GM19035 (cell line): ENCODE measurements at regions not wholly inside any gene's neighbourhood (a gene's known extent, or its start where the extent isn't known, plus 50 kb on each side); places are given as distances from the start of the nearest gene placed in this dataset.

Experiments used
- ATAC-seq: cut with Tn5 transposase; IDR thresholded peaks from one replicate; pipeline ENCODE4 v1.9.1; 2021; ENCODE audit not compliant: unreplicated experiment

DNA sequence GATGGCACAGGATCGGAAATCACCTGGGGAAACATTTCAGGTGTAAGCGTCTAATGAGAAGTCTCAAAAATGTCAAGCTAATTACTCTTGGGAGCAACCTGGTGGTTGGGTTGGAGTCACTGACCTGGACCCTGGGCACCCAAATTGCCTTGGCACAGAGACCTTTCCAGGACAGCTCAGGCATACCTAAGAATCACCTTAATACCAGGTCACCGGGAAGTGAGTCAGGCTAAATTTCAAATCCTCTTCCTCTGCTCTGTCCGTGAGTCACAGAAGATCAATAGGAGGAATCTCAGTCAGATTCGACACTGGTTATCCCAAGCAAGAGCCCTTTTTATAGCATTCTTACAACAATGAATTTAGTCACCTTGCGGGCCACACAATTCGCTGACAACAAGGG, 179.6 kb upstream of the CAMK1G start:
- no peak for ATAC-seq

GRCh38 chr1:209404577-209404976, 178.9 kb upstream of the CAMK1G start:
- no peak for ATAC-seq

- ATAC-seq, result no peak
Observed at GRCh38 chr1:209405183-209405814, 178.2 kb upstream of the CAMK1G start.

DNA sequence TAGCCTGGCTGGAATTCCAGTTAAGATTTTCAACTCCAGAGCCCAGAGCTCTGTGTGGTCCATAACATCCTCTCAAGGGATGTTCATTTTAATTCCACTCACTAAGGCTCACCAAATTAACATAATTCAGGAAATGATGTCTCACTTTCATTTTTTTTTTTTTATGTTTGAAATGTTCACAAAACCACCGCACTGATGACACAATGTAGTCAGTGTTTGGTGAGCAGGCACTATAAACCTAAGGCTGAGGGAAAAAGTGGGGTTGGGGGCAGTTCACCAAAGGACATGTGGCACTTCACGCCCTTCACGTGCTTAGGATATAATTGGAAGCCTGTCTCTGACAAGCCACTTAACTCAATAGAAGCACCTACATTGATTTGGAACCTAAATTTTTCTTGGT, 177.3 kb upstream of the CAMK1G start:
- no peak for ATAC-seq

DNA sequence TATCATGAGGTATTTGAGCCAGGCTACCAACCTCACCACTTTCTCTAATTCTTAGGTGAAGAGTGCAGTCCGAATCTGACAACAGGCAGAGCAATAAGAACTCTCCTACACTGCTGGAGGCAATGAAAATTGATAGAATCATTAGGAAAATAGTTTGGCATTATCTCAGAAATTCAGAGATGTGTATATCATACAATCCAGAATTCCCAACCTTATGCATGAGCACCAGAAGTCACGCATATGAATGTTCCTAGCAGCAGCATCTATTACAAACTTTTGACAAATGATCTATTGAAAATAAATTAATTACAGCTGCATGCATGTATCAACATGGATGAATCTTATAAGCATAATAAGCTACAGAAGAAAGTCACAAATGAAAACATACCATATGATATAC, 176.9 kb upstream of the CAMK1G start:
- ATAC-seq, result no peak

DNA sequence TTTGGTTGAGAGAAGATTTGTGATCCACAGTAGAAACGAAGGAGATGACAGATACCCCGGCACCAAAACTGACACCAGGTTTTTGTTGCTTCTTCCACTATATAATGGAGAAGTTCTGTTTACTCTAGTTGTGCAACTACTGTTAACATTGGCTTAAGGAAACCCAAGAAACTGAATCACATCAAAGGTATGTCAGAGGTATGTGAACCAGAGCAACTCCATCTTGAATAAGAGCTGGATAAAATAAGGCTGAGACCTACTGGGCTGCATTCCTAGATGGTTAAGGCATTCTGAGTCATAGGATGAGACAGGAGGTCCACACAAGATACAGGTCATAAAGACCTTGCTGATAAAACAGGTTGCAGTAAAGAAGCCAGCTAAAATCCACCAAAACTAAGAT, 173.7 kb upstream of the CAMK1G start:
- no peak for ATAC-seq

- ATAC-seq, result no peak
Observed at GRCh38 chr1:209411491-209411929, 172.0 kb upstream of the CAMK1G start.

GRCh38 chr1:209412036-209412435, 171.5 kb upstream of the CAMK1G start:
- ATAC-seq, result no peak

DNA sequence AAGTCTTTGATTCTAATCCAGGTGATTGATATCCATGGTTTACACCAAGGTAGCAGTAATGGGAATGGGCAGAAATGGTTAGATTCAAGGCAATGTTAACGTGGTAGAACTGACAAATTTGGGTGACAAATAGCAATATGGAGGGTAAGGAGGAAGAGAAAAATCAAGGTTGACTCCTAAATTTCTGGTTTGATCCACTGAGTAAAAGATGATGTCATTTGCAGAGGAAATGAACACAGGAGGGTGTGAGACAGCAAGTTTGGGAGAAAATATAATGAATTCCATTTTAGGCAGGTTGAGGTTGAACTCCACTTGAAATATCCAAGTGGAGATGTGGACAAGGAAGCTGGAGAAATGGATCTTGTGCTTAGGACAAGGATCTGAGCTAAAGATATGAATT, 170.9 kb upstream of the CAMK1G start:
- no peak for ATAC-seq

DNA sequence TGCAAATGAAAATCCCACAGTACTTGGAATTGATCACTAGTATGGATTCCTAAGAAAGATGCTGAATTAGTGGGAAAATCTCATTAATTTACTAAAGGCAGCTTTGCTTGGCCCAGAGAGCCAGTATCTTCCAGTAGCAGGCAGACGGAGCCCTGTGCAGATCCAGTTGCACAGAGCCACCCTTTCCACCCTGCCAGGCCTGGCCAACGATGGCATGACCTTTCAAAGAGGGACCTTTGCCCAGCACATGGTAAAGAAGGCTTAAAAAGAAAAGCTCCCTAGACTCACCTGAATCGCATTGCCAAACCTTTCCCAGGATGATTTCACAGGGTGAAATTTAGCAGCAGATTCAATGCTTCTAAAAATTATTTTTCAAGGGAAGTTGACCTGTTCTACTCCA, 170.5 kb upstream of the CAMK1G start:
- ATAC-seq, result no peak

GRCh38 chr1:209414803-209415329, 168.6 kb upstream of the CAMK1G start:
- ATAC-seq, result no peak

DNA sequence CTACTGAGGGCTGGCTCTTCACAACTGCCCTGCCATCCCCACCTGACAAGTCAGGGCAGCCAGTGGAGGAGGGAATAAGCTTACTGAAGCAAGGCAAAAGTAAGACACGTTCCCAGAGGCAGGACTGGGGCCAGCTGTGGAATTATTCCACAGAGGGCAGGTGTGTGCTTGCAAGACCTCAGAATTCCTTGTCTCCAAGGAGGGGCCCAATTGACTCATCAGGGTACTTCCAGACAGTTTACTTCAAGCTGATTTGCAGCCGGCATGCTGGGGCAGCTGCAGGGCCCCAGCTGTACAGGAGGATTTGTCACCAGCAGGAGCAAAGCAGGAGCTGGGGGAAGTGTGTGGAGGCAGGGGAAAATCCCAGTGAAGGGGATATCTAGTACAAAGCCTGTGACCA, 167.5 kb upstream of the CAMK1G start:
- ATAC-seq, result no peak

GRCh38 chr1:209416716-209417115, 166.8 kb upstream of the CAMK1G start:
- no peak for ATAC-seq

DNA sequence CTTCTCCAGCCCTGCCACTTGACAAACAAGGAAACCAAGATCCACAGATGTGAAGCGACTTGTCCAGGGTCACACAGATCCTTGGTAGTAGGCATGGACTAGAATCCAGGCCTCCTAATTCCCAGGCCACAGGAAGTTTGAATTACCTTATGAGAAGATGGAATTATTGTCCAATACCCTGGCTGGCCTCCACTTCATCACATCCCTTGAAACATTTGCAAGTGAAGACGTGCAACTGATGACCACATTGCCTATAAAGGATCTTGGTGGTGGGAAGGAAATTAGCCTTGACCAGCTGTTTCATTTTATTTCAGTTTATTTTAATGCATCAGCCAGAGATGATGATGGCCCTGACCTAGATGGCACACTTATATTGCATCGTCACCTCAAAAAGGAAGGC, 165.8 kb upstream of the CAMK1G start:
- no peak for ATAC-seq

GRCh38 chr1:209420276-209420675, 163.2 kb upstream of the CAMK1G start:
- no peak for ATAC-seq

- ATAC-seq, result no peak
Observed at GRCh38 chr1:209421186-209421585, 162.3 kb upstream of the CAMK1G start.

GRCh38 chr1:209421978-209422680, 161.4 kb upstream of the CAMK1G start:
- ATAC-seq, result no peak

DNA sequence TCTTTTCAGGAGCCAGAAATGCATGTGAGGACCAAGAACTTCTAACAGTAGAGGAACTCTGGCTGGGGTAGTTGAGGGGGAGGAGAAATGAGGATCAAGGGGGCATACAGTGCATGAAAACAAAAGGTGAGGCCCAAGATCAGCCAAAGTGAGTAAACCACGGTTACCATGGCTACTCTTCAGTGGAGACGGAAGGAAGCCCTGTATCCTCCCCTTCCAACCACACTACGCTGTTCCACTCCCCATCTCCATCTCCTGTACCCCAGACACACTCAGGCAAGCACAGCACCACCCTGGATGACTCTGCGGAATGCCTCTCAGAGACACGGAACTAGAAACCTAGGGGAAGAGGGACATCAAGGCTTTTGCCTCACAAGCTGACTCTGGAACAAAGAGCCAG, 157.6 kb upstream of the CAMK1G start:
- ATAC-seq, result no peak

DNA sequence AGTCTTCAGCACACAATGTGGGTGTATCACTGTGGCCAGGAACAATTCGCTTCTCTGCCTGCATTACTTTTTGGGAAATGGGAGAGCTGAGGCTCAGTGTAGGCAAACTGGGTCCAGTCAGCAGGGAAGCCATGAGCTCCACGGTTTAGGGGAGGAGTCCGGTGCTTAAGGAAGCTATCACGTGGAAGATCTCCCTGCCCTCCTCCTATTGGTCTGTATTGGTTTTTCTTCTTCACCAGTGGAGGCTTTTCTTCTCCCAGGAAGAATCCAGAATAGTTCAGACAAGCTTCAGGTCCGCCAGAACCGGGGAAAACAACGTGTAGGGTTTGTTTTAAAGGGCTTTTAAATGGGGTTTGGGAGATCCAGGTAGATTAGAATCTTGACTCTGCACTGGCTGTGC, 156.2 kb upstream of the CAMK1G start:
- ATAC-seq, result no peak

DNA sequence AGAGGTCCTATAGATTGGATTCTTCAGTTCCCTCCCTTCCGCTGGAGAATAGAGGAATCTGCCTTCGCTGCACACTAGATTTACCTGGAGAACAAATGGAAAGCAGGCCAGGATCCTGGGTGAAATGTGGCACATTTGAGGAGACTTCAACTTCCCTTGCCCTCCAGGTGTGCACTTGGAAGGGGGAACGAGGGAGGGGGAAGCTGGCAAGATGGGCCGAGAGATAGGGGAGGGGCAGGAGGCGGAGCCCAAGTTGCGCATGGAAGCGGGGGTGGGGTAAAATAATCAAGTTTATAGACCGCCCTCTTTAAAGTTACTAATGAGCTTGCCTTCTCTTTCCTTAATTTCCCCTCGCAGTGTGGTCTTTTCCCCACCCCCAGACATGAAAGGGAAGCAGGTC, 155.7 kb upstream of the CAMK1G start:
- ATAC-seq, result no peak

DNA sequence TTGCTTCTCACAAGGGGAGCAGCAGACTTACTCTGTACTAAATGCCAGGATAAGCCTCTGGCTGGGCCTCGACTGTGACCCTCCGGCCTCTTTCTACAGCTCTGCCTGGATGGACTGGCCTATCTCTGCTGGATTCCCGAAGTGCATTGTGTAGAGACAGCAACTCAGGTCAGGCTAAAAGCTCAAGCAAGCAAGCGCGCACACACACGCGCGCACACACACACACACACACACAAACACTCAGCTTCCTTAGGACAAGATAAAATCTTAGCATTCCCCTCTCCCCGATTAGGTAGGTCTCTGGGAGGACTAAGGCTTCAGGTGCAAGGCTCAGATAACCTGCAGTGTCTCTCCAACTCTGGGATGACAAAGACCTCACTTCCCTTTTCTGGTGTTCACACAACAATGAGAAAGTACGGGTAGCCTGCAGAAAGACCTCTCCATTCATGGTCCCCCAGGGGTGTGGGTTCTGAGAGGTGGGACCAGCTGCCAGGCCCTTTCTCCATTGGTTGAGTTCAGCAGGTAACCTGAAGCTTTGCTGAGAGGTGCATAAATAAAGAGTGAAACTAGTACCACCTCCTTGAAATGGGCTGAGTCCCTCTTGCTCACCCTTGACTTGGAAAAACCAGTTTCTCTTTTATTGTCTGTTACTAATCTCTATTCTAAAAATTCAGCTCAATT, 155.1 kb upstream of the CAMK1G start:
- ATAC-seq, result no peak

DNA sequence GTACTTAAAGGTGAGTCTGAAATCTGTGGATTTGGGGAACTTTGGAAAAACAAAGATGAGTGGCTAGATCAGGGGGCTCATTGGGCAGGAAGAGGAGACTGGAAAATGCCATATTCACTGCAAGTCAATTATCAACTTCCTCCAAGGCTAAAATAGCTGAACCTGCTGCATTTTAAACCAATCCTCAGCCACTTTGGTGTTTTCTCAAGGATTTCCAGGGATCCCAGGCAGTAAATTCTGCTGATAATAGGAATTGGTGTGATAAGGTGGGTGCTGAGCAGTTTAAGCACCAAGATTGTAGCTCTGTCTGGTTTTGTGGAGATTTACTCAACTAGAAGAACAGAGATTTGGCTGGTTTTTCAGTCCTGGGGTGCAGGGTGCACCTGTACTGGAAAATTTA, 153.9 kb upstream of the CAMK1G start:
- ATAC-seq, result no peak
